Spinal cord (tissue), 9 donors: ENCODE measurements at regions not wholly inside any gene's neighbourhood (a gene's known extent, or its start where the extent isn't known, plus 50 kb on each side); places are given as distances from the start of the nearest gene placed in this dataset.
A peak's percentile ranks its signal among the peaks of the same experiment; 100 is the strongest.
"Not testable (repeated sequence)": the region's sequence is repeated elsewhere in the genome, so short reads cannot be mapped to it uniquely, and the experiment has no call there.

ENCODE experiments used
- DNase-seq, 6 donors: peaks; one replicate each; pipeline versions ENCODE4 v3.0.0 to v3.0.0-alpha.2; 2013 to 2015; ENCODE audit warnings: low spot score in 6 of 6, low read depth in 4 of 6
- H3K27ac ChIP-seq: one replicate; pipeline ENCODE4 v1.5.1; 2013; ENCODE audit warnings: low read depth, low read length, control low read depth
- H3K27me3 ChIP-seq: one replicate; pipeline ENCODE4 v1.6.1; 2013; ENCODE audit warnings: low read length; ENCODE audit not compliant: control insufficient read depth, insufficient read depth
- H3K36me3 ChIP-seq: one replicate; pipeline ENCODE4 v1.6.1; 2013; ENCODE audit warnings: low read length; ENCODE audit not compliant: control insufficient read depth, insufficient read depth
- H3K4me1 ChIP-seq: one replicate; pipeline ENCODE4 v1.6.1; 2013; ENCODE audit warnings: low read length; ENCODE audit not compliant: control insufficient read depth, insufficient read depth
- H3K4me3 ChIP-seq: one replicate; pipeline ENCODE4 v1.5.1; 2013; ENCODE audit warnings: low read depth, low read length, control low read depth
- H3K9me3 ChIP-seq: one replicate; pipeline ENCODE4 v1.6.1; 2013; ENCODE audit warnings: low read length; ENCODE audit not compliant: control insufficient read depth, insufficient read depth
- WGBS: methylation state at CpG from one replicate; pipeline ENCODE4 v1.1.5; 2013; ENCODE audit warnings: missing lambda C conversion rate; ENCODE audit not compliant: insufficient coverage; 5-methylcytosine and 5-hydroxymethylcytosine counted together
- donor health status: healthy.

DNA sequence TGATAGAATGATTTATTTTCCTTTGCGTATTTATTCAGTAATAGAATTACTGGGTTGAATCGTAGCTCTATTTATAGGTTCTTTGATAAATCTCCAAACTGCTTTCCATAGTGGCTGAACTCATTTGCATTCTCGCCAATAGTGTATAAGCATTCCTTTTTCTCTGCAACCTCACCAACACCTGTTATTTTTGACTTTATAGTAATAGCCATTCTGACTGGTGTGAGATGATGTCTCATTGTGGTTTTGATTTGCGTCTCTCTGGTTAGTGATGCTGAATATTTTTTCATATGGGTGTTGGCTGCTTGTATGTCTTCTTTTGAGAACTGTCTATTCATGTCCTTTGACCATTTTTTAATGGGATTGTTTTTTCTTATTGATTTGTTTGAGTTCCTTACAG lies 160.7 kb downstream of the MID1IP1 start:
- H3K4me3 ChIP-seq = no peak overlapping the region
- no CpG with 5 or more reads among the region's 4 CpGs for WGBS
- H3K4me1 ChIP-seq = no peaks in the 10 kb centered on the region
- no peak for DNase-seq
- H3K36me3 ChIP-seq = no peaks in the 10 kb centered on the region
- H3K9me3 ChIP-seq = no peaks in the 10 kb centered on the region
- H3K27ac ChIP-seq = no peak overlapping the region
- H3K27me3 ChIP-seq = peaks cover 2% of the 10 kb centered on the region

DNA sequence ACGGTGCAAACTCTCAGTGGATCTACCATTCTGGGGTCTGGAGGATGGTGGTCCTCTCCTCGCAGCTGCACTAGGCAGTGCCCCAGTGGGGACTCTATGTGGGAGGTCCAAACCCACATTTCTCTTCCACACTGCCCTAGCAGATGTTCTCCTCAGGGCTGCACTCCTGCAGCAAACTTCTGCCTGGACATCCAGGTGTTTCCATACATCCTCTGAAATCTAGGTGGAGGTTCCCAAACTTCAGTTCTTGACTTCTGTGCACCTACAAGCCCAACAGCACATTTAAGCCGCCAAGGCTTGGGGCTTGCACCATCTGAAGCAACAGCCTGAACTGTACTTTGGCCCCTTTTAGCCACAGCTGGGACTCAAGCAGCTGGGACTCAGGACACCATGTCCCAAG lies 162.0 kb downstream of the MID1IP1 start:
- DNase-seq, H3K27me3 ChIP-seq, H3K9me3 ChIP-seq, H3K27ac ChIP-seq, H3K36me3 ChIP-seq, H3K4me1 ChIP-seq, H3K4me3 ChIP-seq: not testable (repeated sequence)
- WGBS = 67% methylated on average over 3 of the region's 3 CpGs

DNA sequence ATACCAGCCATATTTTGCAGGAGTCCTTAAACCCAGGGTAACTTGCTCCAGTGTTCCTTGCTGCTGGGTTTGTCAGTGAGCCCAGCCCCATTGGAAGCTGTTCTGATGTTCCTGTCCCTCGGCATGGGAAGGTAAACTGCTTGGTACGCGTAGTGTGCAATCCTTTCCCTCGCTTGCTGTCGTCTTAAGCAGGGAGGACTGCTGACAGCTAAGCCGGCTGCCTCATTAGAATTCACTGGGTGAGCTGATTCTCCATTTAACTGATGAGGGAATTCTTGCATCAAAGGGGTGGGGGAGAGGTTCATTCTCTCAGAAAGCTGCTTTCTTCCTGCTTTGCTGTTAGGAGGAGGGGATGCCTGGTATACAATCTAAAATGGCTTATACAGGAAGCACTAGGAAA lies 164.6 kb downstream of the MID1IP1 start:
- no peaks in the 10 kb centered on the region for H3K4me1 ChIP-seq
- H3K27ac ChIP-seq = no peak overlapping the region
- whole genome bisulfite sequencing = 35% methylated on average over 6 of the region's 6 CpGs
- H3K4me3 ChIP-seq = no peak overlapping the region
- no peaks in the 10 kb centered on the region for H3K9me3 ChIP-seq
- DNase-seq = peak in 4 of 6 donors; percentile 17 to 87 (median 36)
- H3K36me3 ChIP-seq = no peaks in the 10 kb centered on the region
- H3K27me3 ChIP-seq = peaks cover 5% of the 10 kb centered on the region

DNA sequence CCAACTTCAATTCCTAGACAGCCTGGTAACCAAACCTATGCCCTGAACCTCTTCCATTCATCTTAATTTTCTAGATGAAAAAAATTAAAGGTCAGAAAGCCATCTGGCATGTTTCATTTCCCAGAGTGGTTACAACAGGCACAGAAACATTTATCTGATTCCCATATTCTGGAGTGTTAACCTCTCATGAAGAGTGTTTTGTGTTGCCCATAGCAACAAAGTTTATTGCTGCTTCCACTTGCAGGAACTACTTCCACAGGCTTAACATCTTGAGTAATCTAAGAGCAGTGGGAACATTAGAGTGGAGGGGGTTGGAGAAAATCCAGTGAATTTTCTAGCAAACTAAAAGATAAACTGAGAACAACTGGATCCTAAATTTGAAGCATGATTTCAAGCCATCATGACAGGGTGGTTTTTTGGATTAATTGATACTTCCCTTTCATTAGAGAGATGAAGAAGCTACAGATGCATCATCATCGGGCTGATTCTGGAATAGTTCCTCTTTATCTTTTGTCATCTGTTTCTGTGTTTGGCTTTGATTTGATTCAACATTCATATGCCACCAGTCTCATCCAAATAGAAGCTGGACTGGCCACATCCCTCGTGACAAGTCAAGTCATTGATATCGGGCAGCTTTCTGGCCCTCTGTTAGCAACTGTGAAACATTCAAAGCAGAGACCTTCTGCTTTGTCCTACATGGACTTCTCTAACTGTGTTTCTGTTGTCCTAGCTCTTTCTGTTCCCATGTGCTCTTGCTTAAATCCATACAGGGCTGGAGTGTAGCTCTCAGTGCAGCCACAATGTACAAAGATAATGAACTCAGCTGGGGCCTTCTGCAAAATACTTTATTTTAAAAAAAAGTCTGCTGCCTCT lies 167.3 kb downstream of the MID1IP1 start:
- no peaks in the 10 kb centered on the region for H3K4me1 ChIP-seq
- H3K27me3 ChIP-seq = peaks cover 5% of the 10 kb centered on the region
- H3K27ac ChIP-seq = no peak overlapping the region
- no peaks in the 10 kb centered on the region for H3K9me3 ChIP-seq
- H3K4me3 ChIP-seq = no peak overlapping the region
- no peaks in the 10 kb centered on the region for H3K36me3 ChIP-seq
- peak in 1 of 6 donors; percentile 56 for DNase-seq
- whole genome bisulfite sequencing = 83% methylated on average over 2 of the region's 3 CpGs

DNA sequence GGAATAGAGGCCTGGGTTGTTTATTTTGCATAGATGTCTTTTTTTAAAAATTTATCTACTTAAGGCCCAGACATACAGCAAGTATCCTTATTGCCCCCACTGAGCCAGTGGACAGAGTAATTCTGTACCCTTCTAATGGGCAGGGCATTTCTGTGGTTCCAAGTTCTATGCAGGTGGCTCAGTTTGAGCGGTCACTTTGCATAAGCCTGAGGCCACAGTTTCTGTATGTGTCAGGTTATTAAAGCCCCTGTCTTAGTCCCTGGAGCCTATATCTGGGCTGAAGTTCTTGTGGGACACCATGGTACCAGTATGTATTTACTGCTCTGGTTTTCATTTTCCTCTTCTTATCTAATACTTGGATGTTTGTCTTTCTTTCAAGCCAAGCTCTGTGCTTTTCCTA lies 168.8 kb downstream of the MID1IP1 start:
- no peaks in the 10 kb centered on the region for H3K36me3 ChIP-seq
- no peaks in the 10 kb centered on the region for H3K9me3 ChIP-seq
- no peaks in the 10 kb centered on the region for H3K4me1 ChIP-seq
- no peak overlapping the region for H3K27ac ChIP-seq
- H3K4me3 ChIP-seq = no peak overlapping the region
- WGBS = no CpG with 5 or more reads among the region's 1 CpG
- peaks cover 5% of the 10 kb centered on the region for H3K27me3 ChIP-seq
- no peak for DNase-seq

DNA sequence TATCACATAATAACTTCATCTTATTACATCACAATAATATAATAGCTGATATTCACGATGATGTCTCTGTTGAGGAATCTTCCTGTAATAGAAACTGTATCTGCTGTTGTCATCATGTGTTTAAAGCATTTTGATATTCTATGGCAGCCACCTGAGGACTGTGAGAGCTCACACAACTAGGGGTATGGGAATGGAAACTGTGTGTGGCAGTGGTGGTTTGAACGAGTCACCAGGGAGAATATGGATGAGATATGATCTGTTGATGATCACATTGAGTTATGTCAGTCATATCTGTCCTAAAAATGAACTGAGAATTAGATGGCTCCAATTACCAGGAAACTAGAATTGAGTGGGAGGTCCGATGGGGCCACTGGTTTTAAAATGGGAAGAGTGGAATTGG lies 169.6 kb downstream of the MID1IP1 start:
- Histone ChIP-seq H3K9me3 (no peaks in the 10 kb centered on the region), H3K4me3 (no peak overlapping the region), H3K27me3 (peaks cover 3% of the 10 kb centered on the region), H3K36me3 (no peaks in the 10 kb centered on the region), H3K4me1 (no peaks in the 10 kb centered on the region), H3K27ac (no peak overlapping the region)
- DNase-seq = no peak
- WGBS = 60% methylated on average over 2 of the region's 3 CpGs

DNA sequence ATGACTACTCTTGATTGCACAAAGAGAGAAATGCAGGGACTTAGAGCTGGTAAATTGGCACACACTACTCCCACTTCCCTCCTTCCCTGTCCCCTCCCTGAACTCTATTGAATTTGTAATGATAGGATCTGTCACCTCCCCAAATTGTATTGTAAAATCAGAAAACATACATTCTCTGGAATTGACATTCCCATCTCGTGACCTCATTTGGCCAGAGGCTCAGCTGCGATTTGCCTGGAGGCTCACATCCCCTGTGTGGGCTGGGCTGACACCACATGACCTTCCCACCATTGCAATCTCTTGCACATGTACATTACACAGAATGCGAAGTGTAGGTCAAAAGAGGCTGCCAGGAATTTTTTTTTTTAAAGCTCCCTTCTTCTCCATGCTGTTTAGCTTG lies 172.1 kb downstream of the MID1IP1 start:
- no peak for DNase-seq
- Histone ChIP-seq H3K27me3 (peaks cover 3% of the 10 kb centered on the region), H3K9me3 (no peaks in the 10 kb centered on the region), H3K4me3 (no peak overlapping the region), H3K27ac (no peak overlapping the region), H3K4me1 (no peaks in the 10 kb centered on the region), H3K36me3 (no peaks in the 10 kb centered on the region)
- WGBS = 62% methylated on average over 2 of the region's 3 CpGs

DNA sequence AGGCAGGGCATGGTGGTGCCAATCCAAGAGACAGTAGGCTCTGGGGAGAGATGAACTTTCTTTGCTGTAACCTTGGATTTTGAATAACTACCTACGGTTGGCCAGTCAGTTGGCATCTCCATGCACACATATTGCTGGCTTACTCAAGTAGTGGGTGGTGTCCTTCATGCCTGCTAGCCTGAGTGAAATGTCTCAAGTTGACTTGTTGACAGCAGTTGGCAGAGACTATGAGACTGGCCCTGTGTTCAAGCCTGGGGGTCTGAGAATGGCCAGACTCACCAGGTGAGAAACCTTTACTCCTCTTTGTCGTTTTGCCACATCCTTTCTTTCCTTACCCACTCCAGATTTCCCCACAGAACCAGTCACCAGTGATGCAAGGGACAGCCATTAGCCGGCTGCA lies 173.3 kb downstream of the MID1IP1 start:
- no peaks in the 10 kb centered on the region for H3K9me3 ChIP-seq
- H3K4me3 ChIP-seq = no peak overlapping the region
- no peak for DNase-seq
- WGBS = 91% methylated on average over 3 of the region's 3 CpGs
- H3K27me3 ChIP-seq = peaks cover 3% of the 10 kb centered on the region
- no peaks in the 10 kb centered on the region for H3K4me1 ChIP-seq
- H3K27ac ChIP-seq = no peak overlapping the region
- no peaks in the 10 kb centered on the region for H3K36me3 ChIP-seq

DNA sequence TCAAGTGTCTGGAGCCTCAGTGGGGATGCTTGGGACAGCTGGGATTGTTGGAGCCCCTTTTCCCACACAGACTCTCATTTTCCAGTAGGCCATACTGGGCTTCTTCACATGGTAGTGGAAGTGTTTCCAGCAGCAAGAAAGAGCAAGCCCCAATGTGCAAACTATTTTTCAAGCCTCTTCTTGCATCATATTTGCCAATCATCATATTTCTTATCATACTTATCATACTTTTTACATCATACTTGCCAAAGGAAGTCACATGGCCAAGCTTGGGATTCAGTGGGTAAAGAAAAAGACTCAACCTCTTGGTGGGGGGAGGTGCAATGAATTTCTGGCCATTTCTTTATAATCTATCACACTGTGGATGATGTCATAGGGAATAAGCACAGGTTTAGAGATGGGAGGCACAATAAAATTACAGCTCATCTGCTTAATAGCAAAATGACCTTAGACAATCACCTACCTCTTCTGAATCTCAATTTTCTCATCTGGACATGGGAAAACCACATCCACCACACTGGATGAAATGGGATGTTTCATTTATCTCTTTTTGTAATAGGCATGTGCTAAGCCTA lies 174.2 kb downstream of the MID1IP1 start:
- no peak for DNase-seq
- H3K9me3 ChIP-seq = no peaks in the 10 kb centered on the region
- H3K36me3 ChIP-seq = no peaks in the 10 kb centered on the region
- no peak overlapping the region for H3K4me3 ChIP-seq
- H3K27me3 ChIP-seq = no peaks in the 10 kb centered on the region
- no peaks in the 10 kb centered on the region for H3K4me1 ChIP-seq
- no peak overlapping the region for H3K27ac ChIP-seq

DNA sequence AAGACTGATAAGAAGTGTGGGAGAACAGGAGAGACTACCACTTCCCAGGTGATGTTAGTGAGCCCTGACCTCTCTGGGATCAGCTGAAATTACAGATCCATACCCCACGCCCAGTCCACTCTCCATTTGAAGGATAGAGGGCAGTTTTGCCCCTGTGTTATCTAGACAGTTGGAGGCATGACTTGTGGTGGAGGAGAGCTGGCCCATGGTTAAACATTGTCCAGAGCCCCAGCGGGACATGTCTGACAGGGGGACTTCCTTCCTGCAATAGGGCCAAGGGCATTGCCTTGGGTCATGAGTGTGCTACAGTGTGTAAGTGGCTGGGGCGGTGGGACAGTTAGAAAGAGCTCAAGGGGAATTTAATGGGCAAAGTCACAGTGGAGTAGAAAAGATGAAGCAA lies 181.1 kb downstream of the MID1IP1 start:
- peaks cover 6% of the 10 kb centered on the region for H3K27me3 ChIP-seq
- 55% methylated on average over 2 of the region's 3 CpGs for WGBS

More for the DNA sequence above, 181.1 kb downstream of the MID1IP1 start:
- H3K9me3 ChIP-seq = no peaks in the 10 kb centered on the region
- H3K27ac ChIP-seq = no peak overlapping the region
- no peaks in the 10 kb centered on the region for H3K36me3 ChIP-seq
- H3K4me3 ChIP-seq = no peak overlapping the region
- H3K4me1 ChIP-seq = no peaks in the 10 kb centered on the region
- DNase-seq = no peak
